ENCODE measurements at regions not wholly inside any gene's neighbourhood (a gene's known extent, or its start where the extent isn't known, plus 50 kb on each side); places are given as distances from the start of the nearest gene placed in this dataset.

DNA sequence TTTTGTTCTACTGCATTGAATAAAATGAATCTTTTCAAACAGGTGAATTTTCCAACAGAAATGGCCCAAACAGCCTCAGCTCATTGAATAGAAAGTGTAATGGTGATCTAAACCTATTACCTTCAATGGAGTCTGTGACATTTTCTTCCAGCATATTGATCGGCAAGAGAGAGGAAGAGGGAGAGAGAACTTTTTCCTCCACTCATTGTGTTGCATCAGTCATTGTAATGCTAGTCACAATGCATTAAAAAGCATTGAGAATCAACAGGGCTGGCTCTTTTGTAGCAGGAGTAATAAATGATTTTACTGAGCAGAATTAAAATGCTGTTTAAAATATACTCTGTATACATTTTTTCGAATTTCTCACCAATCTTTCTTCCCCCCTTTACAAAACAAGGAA lies 1794.5 kb upstream of the CELF4 start:
- Histone ChIP-seq H3K4me3 (no peak overlapping the region), H3K9me3 (no peaks in the 10 kb centered on the region), H3K27ac (no peak overlapping the region), H3K36me3 (no peaks in the 10 kb centered on the region), H3K4me1 (no peaks in the 10 kb centered on the region), H3K27me3 (no peaks in the 10 kb centered on the region)
- DNase-seq (ENCODE audit: low spot score in 2 of 2) = no peak
- TF ChIP-seq, protein P1, sequence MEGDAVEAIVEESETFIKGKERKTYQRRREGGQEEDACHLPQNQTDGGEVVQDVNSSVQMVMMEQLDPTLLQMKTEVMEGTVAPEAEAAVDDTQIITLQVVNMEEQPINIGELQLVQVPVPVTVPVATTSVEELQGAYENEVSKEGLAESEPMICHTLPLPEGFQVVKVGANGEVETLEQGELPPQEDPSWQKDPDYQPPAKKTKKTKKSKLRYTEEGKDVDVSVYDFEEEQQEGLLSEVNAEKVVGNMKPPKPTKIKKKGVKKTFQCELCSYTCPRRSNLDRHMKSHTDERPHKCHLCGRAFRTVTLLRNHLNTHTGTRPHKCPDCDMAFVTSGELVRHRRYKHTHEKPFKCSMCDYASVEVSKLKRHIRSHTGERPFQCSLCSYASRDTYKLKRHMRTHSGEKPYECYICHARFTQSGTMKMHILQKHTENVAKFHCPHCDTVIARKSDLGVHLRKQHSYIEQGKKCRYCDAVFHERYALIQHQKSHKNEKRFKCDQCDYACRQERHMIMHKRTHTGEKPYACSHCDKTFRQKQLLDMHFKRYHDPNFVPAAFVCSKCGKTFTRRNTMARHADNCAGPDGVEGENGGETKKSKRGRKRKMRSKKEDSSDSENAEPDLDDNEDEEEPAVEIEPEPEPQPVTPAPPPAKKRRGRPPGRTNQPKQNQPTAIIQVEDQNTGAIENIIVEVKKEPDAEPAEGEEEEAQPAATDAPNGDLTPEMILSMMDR (IDR thresholded peaks at IDR 0.05) = no peak
- TF ChIP-seq POLR2A (IDR thresholded peaks at IDR 0.05) (no peak), POLR2AphosphoS5 (IDR thresholded peaks at IDR 0.05) (no peak)
- intact Hi-C loops (cut with DNase I; ENCODE audit: low total_unique reads) = no loop called here

DNA sequence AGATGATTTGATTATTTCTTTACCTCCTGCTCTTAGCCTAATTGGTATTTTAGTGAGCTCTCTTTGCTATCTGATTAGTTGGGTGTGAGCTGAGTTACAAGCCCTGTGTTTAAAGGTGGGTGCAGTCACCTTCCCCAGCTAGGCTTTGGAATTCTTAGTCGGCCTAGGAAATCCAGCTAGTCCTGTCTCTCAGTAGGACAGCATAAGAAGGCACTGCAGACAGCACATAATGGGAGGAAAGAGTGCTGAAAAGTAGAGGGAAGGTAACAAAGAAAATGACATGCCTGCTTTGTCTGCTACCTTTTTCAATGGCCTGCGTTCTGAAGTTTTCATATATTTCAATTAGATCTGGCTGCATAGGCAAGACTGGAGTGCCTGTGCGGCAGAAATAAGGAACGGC lies 1794.0 kb upstream of the CELF4 start:
- Histone ChIP-seq H3K4me3 (no peak overlapping the region), H3K27ac (no peak overlapping the region), H3K27me3 (no peaks in the 10 kb centered on the region), H3K9me3 (no peaks in the 10 kb centered on the region), H3K36me3 (no peaks in the 10 kb centered on the region), H3K4me1 (no peaks in the 10 kb centered on the region)
- intact Hi-C loops (cut with DNase I; ENCODE audit: low total_unique reads) = no loop called here
- DNase-seq (ENCODE audit: low spot score in 2 of 2) = no peak
- no peak for TF ChIP-seq POLR2A (IDR thresholded peaks at IDR 0.05)
- TF ChIP-seq, protein P1 (IDR thresholded peaks at IDR 0.05) = no peak
- TF ChIP-seq POLR2AphosphoS5 (IDR thresholded peaks at IDR 0.05) = no peak

DNA sequence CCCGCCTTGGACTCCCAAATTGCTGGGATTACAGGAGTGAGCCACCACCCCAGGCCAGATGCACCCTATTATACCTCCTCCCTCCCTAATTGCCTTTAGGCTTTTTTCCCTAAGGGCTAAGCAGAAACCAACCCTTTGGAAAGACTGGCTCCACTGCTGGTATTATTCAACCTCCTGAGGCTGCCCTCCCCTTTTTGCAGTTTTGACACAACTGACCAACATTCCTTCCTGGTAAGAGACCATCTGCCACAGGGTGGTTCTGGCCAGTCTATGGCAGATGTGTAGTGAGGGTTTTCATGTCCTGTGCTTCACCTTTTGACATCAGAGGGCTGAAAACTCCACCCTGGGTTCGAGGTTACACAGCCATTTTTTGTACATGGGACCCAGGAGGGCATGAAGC lies 1785.3 kb upstream of the CELF4 start:
- Histone ChIP-seq H3K9me3 (no peaks in the 10 kb centered on the region), H3K36me3 (no peaks in the 10 kb centered on the region), H3K4me3 (no peak overlapping the region), H3K27ac (no peak overlapping the region), H3K4me1 (no peaks in the 10 kb centered on the region), H3K27me3 (no peaks in the 10 kb centered on the region)
- no peak for TF ChIP-seq POLR2A (IDR thresholded peaks at IDR 0.05)
- TF ChIP-seq POLR2AphosphoS5 (IDR thresholded peaks at IDR 0.05) = no peak
- TF ChIP-seq, protein P1 (IDR thresholded peaks at IDR 0.05) = no peak
- DNase-seq (ENCODE audit: low spot score in 2 of 2) = no peak
- intact Hi-C loops (cut with DNase I; ENCODE audit: low total_unique reads) = no loop called here

DNA sequence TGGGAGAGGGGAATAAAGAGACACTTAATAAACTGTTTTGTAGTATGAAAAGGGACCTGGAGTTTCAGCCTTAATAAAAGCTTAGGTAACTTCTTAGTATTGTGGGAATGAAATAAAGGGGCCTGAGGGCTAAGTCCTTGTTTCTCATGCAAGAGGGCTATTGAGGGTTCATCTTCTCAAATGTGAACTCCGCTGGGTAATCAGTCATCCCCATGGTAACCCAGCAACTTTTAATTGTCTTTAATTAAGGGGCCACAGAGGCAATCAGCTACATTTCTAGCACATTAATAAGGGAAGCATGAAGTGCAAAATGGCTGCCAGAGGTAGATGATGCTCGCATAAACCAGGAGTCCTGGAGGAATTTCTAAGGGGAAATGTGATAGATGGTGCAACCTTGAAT lies 1784.2 kb upstream of the CELF4 start:
- no peak for DNase-seq (ENCODE audit: low spot score in 2 of 2)

DNA sequence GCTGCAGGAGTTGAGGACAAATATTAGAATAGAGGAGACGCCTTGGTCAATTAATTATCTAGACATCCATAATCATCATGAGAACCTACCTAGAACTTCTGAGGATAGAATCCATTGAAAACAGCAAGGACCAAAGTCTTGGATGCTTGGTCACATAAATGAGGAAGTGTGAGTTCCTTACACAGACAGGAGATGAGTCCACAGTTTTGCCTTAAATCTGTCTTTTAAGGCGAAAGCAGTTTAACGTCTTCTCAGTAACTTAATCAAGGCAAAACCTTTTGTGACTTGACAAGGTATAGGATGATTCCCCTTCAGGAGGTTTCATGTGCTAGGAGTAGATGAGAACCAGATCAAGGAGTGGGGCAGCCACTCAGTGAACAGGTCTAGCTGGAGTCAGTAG lies 1783.2 kb upstream of the CELF4 start:
- H3K27me3 ChIP-seq = no peaks in the 10 kb centered on the region
- H3K4me3 ChIP-seq = no peak overlapping the region
- intact Hi-C loops (cut with DNase I; ENCODE audit: low total_unique reads) = no loop called here
- no peak for DNase-seq (ENCODE audit: low spot score in 2 of 2)
- no peak overlapping the region for H3K27ac ChIP-seq
- H3K4me1 ChIP-seq = no peaks in the 10 kb centered on the region
- TF ChIP-seq, protein P1 (IDR thresholded peaks at IDR 0.05) = no peak
- TF ChIP-seq POLR2AphosphoS5 (IDR thresholded peaks at IDR 0.05) (no peak), POLR2A (IDR thresholded peaks at IDR 0.05) (no peak)
- H3K36me3 ChIP-seq = no peaks in the 10 kb centered on the region
- H3K9me3 ChIP-seq = no peaks in the 10 kb centered on the region

More for the DNA sequence above, 1784.2 kb upstream of the CELF4 start:
- no peak overlapping the region for H3K4me3 ChIP-seq
- H3K9me3 ChIP-seq = no peaks in the 10 kb centered on the region
- TF ChIP-seq POLR2AphosphoS5 (IDR thresholded peaks at IDR 0.05) = no peak
- TF ChIP-seq, protein P1 (IDR thresholded peaks at IDR 0.05) = no peak
- TF ChIP-seq POLR2A (IDR thresholded peaks at IDR 0.05) = no peak
- H3K4me1 ChIP-seq = no peaks in the 10 kb centered on the region
- no peaks in the 10 kb centered on the region for H3K27me3 ChIP-seq
- H3K36me3 ChIP-seq = no peaks in the 10 kb centered on the region
- H3K27ac ChIP-seq = no peak overlapping the region
- intact Hi-C loops (cut with DNase I; ENCODE audit: low total_unique reads) = no loop called here
